RWPE2 (cell line): ENCODE measurements at regions not wholly inside any gene's neighbourhood (a gene's known extent, or its start where the extent isn't known, plus 50 kb on each side); places are given as distances from the start of the nearest gene placed in this dataset.

Experiments used
- ATAC-seq: fragments of 200-7000 bp; cut with Tn5 transposase; 3 replicates; pipeline ENCODE4 v1.9.1; 2021; ENCODE audit warnings: low read depth
- DNase-seq: peaks from one replicate; pipeline ENCODE4 v3.0.0-alpha.2; 2020; ENCODE audit warnings: low spot score
- H3K27ac ChIP-seq: fragments of 450-650 bp; 2 replicates; pipeline ENCODE4 v1.5.1; 2017; ENCODE audit warnings: mild to moderate bottlenecking; ENCODE audit not compliant: poor library complexity, severe bottlenecking
- H3K27me3 ChIP-seq: fragments of 250-450 bp; sonication (Bioruptor Pico); 2 replicates; pipeline ENCODE4 v1.5.1; 2021; ENCODE audit warnings: mild to moderate bottlenecking, moderate library complexity; ENCODE audit not compliant: insufficient read depth, poor library complexity, severe bottlenecking
- H3K36me3 ChIP-seq: fragments of 250-450 bp; sonication (Bioruptor Pico); 2 replicates; pipeline ENCODE4 v1.5.1; 2020; ENCODE audit warnings: low read depth, mild to moderate bottlenecking, moderate library complexity
- H3K4me1 ChIP-seq: fragments of 250-450 bp; sonication (Bioruptor Pico); 2 replicates; pipeline ENCODE4 v1.5.1; 2021; ENCODE audit warnings: mild to moderate bottlenecking, moderate library complexity; ENCODE audit not compliant: insufficient read depth, poor library complexity, severe bottlenecking
- H3K4me3 ChIP-seq: fragments of 250-450 bp; sonication (Bioruptor Pico); 2 replicates; pipeline ENCODE4 v1.5.1; 2021; ENCODE audit warnings: mild to moderate bottlenecking, moderate library complexity; ENCODE audit not compliant: severe bottlenecking
- H3K9me3 ChIP-seq: fragments of 250-450 bp; sonication (Bioruptor Pico); 2 replicates; pipeline ENCODE4 v1.5.1; 2021; ENCODE audit warnings: mild to moderate bottlenecking, moderate library complexity; ENCODE audit not compliant: severe bottlenecking
- TF ChIP-seq, protein P1 (sequence below): fragments of 450-650 bp; IDR thresholded peaks from one replicate; pipeline ENCODE4 v1.5.1; 2017; ENCODE audit warnings: mild to moderate bottlenecking, moderate library complexity; ENCODE audit not compliant: poor library complexity, severe bottlenecking

DNA sequence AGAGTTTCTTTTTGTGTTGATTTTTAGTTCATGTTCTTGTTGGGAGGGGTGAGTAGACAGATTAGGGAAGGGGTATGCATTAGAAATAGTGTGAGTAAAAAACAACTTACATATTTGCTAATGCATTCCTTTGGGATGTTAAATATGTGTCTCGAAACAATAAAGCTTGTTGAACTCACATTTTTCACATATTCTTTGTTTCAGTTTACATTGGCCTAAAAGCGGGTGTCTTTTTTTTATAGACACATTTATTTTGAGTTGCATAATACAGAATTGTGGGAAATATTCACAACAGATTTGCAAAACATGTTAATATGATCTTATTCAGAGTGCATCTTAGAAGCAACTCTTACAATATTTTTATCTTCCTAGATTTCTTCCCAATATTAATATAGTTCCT is 337.5 kb upstream of the CNTNAP2 start:
- no peak for ATAC-seq
- H3K27me3 ChIP-seq: no peaks in the 10 kb centered on the region
- DNase-seq: no peak
- H3K9me3 ChIP-seq: peaks cover 4% of the 10 kb centered on the region
- no peaks in the 10 kb centered on the region for H3K36me3 ChIP-seq
- H3K27ac ChIP-seq: no peak overlapping the region
- H3K4me3 ChIP-seq: no peak overlapping the region
- H3K4me1 ChIP-seq: no peaks in the 10 kb centered on the region
- TF ChIP-seq, protein P1, sequence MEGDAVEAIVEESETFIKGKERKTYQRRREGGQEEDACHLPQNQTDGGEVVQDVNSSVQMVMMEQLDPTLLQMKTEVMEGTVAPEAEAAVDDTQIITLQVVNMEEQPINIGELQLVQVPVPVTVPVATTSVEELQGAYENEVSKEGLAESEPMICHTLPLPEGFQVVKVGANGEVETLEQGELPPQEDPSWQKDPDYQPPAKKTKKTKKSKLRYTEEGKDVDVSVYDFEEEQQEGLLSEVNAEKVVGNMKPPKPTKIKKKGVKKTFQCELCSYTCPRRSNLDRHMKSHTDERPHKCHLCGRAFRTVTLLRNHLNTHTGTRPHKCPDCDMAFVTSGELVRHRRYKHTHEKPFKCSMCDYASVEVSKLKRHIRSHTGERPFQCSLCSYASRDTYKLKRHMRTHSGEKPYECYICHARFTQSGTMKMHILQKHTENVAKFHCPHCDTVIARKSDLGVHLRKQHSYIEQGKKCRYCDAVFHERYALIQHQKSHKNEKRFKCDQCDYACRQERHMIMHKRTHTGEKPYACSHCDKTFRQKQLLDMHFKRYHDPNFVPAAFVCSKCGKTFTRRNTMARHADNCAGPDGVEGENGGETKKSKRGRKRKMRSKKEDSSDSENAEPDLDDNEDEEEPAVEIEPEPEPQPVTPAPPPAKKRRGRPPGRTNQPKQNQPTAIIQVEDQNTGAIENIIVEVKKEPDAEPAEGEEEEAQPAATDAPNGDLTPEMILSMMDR: no peak

DNA sequence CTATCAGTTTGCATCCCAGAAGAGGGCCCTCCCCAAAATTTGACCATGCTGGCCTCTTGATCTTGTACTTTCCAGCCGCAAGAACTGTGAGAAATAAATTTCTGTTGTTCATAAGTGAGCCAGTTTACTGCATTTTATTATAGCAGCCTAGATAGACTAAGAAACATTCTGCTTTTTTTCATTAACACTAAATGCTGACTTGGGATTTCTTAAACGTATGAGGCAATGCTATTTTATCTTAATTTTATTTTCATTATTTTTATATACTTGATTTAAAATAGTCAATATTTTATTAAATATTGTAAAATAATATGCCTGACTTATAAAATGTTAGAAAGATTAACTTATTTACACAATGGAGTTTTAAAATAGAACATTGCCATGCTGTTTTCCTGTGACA is 341.8 kb upstream of the CNTNAP2 start:
- Histone ChIP-seq H3K27me3 (no peaks in the 10 kb centered on the region), H3K27ac (no peak overlapping the region), H3K9me3 (peaks cover 4% of the 10 kb centered on the region), H3K4me1 (no peaks in the 10 kb centered on the region), H3K4me3 (no peak overlapping the region), H3K36me3 (no peaks in the 10 kb centered on the region)
- DNase-seq: no peak
- TF ChIP-seq, protein P1: no peak
- no peak for ATAC-seq

DNA sequence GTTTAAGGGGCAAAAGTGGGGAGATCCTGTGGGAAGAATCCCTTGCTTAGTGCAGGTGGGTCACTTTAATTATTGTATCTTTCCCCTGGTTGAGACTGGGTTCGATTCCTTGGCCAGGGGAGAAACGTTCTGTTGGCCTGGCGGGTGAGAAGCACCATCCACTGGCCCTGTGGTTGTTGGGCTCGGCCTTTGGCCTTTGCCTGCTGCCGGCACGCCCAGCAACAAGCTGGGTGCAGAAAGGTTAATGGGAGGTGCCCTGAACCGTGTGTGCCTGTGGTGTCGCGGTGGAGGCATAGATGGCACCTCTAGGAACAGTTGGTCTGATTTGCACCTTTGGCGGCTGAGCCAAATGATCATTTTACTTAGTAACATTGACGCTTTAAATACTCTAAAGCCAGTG is 363.6 kb upstream of the CNTNAP2 start:
- no peak overlapping the region for H3K27ac ChIP-seq
- no peaks in the 10 kb centered on the region for H3K27me3 ChIP-seq
- no peaks in the 10 kb centered on the region for H3K9me3 ChIP-seq
- H3K36me3 ChIP-seq: no peaks in the 10 kb centered on the region
- no peak for ATAC-seq
- no peaks in the 10 kb centered on the region for H3K4me1 ChIP-seq
- TF ChIP-seq, protein P1: no peak
- DNase-seq: no peak
- no peak overlapping the region for H3K4me3 ChIP-seq

DNA sequence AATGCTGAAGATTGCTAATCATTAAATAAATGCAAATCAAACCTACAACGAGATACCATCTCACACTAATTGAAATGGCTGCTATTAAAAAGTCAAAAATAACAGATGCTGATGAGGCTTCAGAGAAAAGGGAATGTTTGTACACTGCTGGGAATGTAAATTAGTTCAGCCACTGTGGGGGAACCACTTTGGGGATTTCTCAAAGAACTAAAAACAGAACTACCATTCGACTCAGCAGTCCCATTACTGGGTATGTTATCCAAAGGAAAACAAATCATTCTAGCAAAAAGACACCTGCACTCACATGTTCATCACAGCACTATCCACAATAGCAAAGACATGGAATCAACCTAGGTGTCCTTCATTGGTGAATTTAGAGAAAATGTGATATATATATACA is 379.0 kb upstream of the CNTNAP2 start:
- H3K27me3 ChIP-seq: no peaks in the 10 kb centered on the region
- TF ChIP-seq, protein P1: no peak
- DNase-seq (no peak), ATAC-seq (no peak)
- no peak overlapping the region for H3K4me3 ChIP-seq
- H3K9me3 ChIP-seq: peaks cover 3% of the 10 kb centered on the region
- no peaks in the 10 kb centered on the region for H3K36me3 ChIP-seq
- no peaks in the 10 kb centered on the region for H3K4me1 ChIP-seq
- no peak overlapping the region for H3K27ac ChIP-seq

DNA sequence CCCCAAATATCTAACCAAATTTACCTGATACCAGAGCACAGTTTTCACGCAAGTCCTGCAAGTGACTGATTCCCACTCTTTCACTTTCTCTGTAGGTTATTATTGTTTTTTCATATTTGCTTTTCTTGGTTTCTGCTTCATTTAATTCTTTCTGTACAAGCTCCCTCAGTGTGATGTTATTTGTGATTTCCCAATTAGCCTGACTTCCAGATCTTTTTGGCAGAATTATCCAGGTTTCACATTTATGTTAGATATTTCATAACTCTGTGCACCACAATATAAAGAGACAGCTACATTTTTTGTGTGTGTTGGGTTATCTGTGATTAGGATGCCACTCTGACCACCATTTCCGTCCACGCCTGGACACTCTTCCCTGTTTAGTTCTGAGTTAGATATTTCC is 381.5 kb upstream of the CNTNAP2 start:
- ATAC-seq: no peak
- no peaks in the 10 kb centered on the region for H3K27me3 ChIP-seq
- no peaks in the 10 kb centered on the region for H3K36me3 ChIP-seq
- peaks cover 3% of the 10 kb centered on the region for H3K9me3 ChIP-seq
- TF ChIP-seq, protein P1: no peak
- H3K27ac ChIP-seq: no peak overlapping the region
- H3K4me1 ChIP-seq: no peaks in the 10 kb centered on the region
- DNase-seq: no peak
- no peak overlapping the region for H3K4me3 ChIP-seq
